Neural cell (in vitro differentiated cells): ENCODE measurements at regions not wholly inside any gene's neighbourhood (a gene's known extent, or its start where the extent isn't known, plus 50 kb on each side); places are given as distances from the start of the nearest gene placed in this dataset.

ENCODE experiments used
- H2AFZ ChIP-seq: fragments of 200-600, 300-800 bp; sonication (generic), shearing (Covaris generic); 2 replicates; pipeline ENCODE4 v1.6.0; 2014; ENCODE audit warnings: low read depth, mild to moderate bottlenecking, antibody characterized with exemption, low read length, moderate library complexity
- H3F3A ChIP-seq: fragments of 200-600 bp; shearing (Covaris generic); 2 replicates; pipeline ENCODE4 v1.6.1; 2016; ENCODE audit warnings: mild to moderate bottlenecking, moderate library complexity, mixed read lengths, antibody characterized with exemption, low read length; ENCODE audit not compliant: insufficient read depth, poor library complexity, severe bottlenecking
- H3K27ac ChIP-seq: fragments of 200-600, 300-800 bp; sonication (generic), shearing (Covaris generic); 2 replicates; pipeline ENCODE4 v1.5.1; 2014; ENCODE audit warnings: mild to moderate bottlenecking, low read length, moderate library complexity
- H3K27me3 ChIP-seq: fragments of 300-800, 200-600 bp; sonication (generic), shearing (Covaris generic); 2 replicates; pipeline ENCODE4 v1.6.0; 2014; ENCODE audit warnings: mild to moderate bottlenecking, low read depth, low read length, moderate library complexity; ENCODE audit not compliant: insufficient read depth
- H3K36me3 ChIP-seq: fragments of 300-800, 200-600 bp; sonication (generic), shearing (Covaris generic); 2 replicates; pipeline ENCODE4 v1.5.1; 2014; ENCODE audit warnings: mild to moderate bottlenecking, antibody characterized with exemption, low read length, moderate library complexity; ENCODE audit not compliant: insufficient read depth
- H3K4me2 ChIP-seq: fragments of 300-800, 200-600 bp; sonication (generic), shearing (Covaris generic); 2 replicates; pipeline ENCODE4 v1.6.0; 2014; ENCODE audit warnings: mild to moderate bottlenecking, low read length
- H3K4me3 ChIP-seq: fragments of 300-800, 200-600 bp; sonication (generic), shearing (Covaris generic); 2 replicates; pipeline ENCODE4 v1.5.1; 2014; ENCODE audit warnings: mild to moderate bottlenecking, low read length, moderate library complexity
- H3K79me2 ChIP-seq: fragments of 200-600 bp; shearing (Covaris generic); replicated peaks from 2 replicates; pipeline ENCODE4 v1.6.0; 2014; ENCODE audit warnings: mild to moderate bottlenecking, low read length, moderate library complexity; ENCODE audit not compliant: insufficient read depth
- H3K9ac ChIP-seq: fragments of 300-800, 200-600 bp; sonication (generic), shearing (Covaris generic); 2 replicates; pipeline ENCODE4 v1.6.1; 2016; ENCODE audit warnings: mild to moderate bottlenecking, low read length, mixed read lengths
- H3K9me2 ChIP-seq: fragments of 200-600 bp; shearing (Covaris generic); 2 replicates; pipeline ENCODE4 v1.6.1; 2016; ENCODE audit warnings: mild to moderate bottlenecking, low read length, mixed read lengths; ENCODE audit not compliant: insufficient read depth
- H3K9me3 ChIP-seq: fragments of 200-600, 300-800 bp; sonication (generic), shearing (Covaris generic); 2 replicates; pipeline ENCODE4 v1.6.1; 2016; ENCODE audit warnings: mild to moderate bottlenecking, mixed run types, low read length, moderate library complexity, mixed read lengths
- H4K20me1 ChIP-seq: fragments of 200-600 bp; shearing (Covaris generic); 2 replicates; pipeline ENCODE4 v1.6.1; 2016; ENCODE audit warnings: mild to moderate bottlenecking, mixed run types; ENCODE audit not compliant: insufficient read depth
- EP300 ChIP-seq: fragments of 450-650 bp; conservative IDR thresholded peaks from 2 replicates; pipeline ENCODE4 v1.6.1; 2014; ENCODE audit warnings: antibody characterized with exemption, mild to moderate bottlenecking, moderate library complexity; ENCODE audit not compliant: poor library complexity, severe bottlenecking
- EZH2 ChIP-seq: fragments of 200-600, 300-800 bp; shearing (Covaris generic), sonication (generic); IDR thresholded peaks from 2 replicates; pipeline ENCODE4 v1.6.1; 2014; ENCODE audit warnings: antibody characterized with exemption, low read length, borderline replicate concordance, mild to moderate bottlenecking; ENCODE audit not compliant: insufficient read depth, poor library complexity, severe bottlenecking
- MXI1 ChIP-seq: fragments of 450-650 bp; conservative IDR thresholded peaks from 2 replicates; pipeline ENCODE4 v1.6.1; 2014; ENCODE audit warnings: antibody characterized with exemption, mild to moderate bottlenecking; ENCODE audit not compliant: poor library complexity, severe bottlenecking
- POLR2AphosphoS5 ChIP-seq: IDR thresholded peaks from 2 replicates; pipeline ENCODE4 v1.6.1; 2012
- RAD21 ChIP-seq: fragments of 450-650 bp; conservative IDR thresholded peaks from 2 replicates; pipeline ENCODE4 v1.6.1; 2014; ENCODE audit warnings: antibody characterized with exemption, mild to moderate bottlenecking, moderate library complexity
- SMC3 ChIP-seq: fragments of 450-650 bp; conservative IDR thresholded peaks from 2 replicates; pipeline ENCODE4 v1.6.1; 2014; ENCODE audit warnings: antibody characterized with exemption, mild to moderate bottlenecking, moderate library complexity; ENCODE audit not compliant: poor library complexity
- TAF1 ChIP-seq: IDR thresholded peaks from 2 replicates; pipeline ENCODE4 v1.6.1; 2012; ENCODE audit warnings: low read depth
- TF ChIP-seq, protein P1 (sequence below): IDR thresholded peaks from 2 replicates; pipeline ENCODE4 v1.6.1; 2012; ENCODE audit warnings: borderline replicate concordance
- TF ChIP-seq, protein P2 (sequence below): fragments of 450-650 bp; IDR thresholded peaks from 2 replicates; pipeline ENCODE4 v1.5.1; 2014; ENCODE audit warnings: antibody characterized with exemption, mild to moderate bottlenecking, moderate library complexity; ENCODE audit not compliant: poor library complexity, severe bottlenecking

DNA sequence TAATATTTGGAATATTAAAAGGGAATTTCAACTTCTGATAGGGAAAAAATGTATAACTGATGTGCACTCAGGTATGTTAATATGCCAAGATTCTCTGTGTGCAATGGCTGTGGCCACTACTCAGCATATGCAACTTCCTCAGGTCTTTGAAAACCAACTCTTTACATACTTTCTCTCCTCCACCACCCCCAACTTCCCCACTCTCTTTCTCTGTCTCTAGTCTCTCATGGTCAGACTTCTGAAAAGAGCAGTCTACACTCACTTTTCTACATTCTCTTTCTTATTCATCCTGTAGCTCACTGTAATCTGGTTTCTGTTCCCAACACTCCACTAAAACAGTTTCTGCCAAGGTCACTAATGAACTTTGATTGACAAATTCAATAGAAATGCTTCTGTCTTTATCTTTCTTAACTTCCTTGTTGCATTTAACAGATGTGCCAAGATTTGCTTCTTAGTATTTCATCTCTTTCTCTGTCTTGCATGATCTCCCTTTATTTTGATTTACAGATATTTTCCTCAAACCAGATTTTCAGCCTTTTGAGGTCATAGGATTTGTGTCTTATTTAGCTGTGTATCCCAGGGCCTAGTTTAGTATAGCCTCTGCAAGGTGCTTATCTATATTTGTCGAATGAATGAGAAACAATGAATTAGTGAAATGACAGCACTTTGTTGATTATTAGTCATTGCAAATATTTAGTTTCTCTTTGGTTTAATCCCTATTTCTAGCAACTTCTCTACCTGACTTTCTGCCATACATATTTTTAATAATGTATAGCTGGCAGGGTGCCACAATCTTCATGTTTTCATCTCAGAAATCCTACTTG lies 168.9 kb downstream of the LMO4 start:
- H3K9ac ChIP-seq = no peak overlapping the region
- H3K36me3 ChIP-seq = no peaks in the 10 kb centered on the region

DNA sequence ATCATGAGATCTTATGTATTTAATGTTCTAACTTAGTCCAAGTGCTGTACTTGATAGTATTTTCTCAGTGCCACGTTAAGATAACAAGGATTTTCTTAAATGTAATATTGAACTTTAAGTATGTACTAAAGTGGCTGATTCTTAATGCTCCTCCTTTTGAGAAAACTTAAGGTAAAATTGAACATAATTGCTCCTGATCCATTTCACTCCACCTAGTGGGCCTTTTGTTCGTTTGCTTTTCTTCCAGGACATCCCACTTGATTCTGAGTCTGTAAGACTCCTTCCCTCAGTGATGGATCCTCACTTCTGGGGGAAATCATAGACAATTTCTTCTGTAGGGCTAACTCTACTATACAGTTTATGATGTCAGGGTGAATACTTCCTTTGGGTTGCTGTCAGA lies 173.1 kb downstream of the LMO4 start:
- TF ChIP-seq POLR2AphosphoS5 = no peak
- TF ChIP-seq EP300 = no peak
- TF ChIP-seq TAF1 = no peak
- TF ChIP-seq RAD21 = no peak
- no peak for TF ChIP-seq EZH2
- TF ChIP-seq SMC3 = no peak
- TF ChIP-seq, protein P1, sequence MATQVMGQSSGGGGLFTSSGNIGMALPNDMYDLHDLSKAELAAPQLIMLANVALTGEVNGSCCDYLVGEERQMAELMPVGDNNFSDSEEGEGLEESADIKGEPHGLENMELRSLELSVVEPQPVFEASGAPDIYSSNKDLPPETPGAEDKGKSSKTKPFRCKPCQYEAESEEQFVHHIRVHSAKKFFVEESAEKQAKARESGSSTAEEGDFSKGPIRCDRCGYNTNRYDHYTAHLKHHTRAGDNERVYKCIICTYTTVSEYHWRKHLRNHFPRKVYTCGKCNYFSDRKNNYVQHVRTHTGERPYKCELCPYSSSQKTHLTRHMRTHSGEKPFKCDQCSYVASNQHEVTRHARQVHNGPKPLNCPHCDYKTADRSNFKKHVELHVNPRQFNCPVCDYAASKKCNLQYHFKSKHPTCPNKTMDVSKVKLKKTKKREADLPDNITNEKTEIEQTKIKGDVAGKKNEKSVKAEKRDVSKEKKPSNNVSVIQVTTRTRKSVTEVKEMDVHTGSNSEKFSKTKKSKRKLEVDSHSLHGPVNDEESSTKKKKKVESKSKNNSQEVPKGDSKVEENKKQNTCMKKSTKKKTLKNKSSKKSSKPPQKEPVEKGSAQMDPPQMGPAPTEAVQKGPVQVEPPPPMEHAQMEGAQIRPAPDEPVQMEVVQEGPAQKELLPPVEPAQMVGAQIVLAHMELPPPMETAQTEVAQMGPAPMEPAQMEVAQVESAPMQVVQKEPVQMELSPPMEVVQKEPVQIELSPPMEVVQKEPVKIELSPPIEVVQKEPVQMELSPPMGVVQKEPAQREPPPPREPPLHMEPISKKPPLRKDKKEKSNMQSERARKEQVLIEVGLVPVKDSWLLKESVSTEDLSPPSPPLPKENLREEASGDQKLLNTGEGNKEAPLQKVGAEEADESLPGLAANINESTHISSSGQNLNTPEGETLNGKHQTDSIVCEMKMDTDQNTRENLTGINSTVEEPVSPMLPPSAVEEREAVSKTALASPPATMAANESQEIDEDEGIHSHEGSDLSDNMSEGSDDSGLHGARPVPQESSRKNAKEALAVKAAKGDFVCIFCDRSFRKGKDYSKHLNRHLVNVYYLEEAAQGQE = no peak
- no peaks in the 10 kb centered on the region for H3K27me3 ChIP-seq
- H3K27ac ChIP-seq = no peak overlapping the region
- H3K9me2 ChIP-seq = no peaks in the 10 kb centered on the region
- no peaks in the 10 kb centered on the region for H3F3A ChIP-seq
- H3K4me3 ChIP-seq = no peak overlapping the region
- H3K79me2 ChIP-seq = no peaks in the 10 kb centered on the region
- no peaks in the 10 kb centered on the region for H4K20me1 ChIP-seq
- H3K36me3 ChIP-seq = no peaks in the 10 kb centered on the region
- no peak overlapping the region for H3K9ac ChIP-seq
- H2AFZ ChIP-seq = no peak overlapping the region
- no peak overlapping the region for H3K4me2 ChIP-seq
- no peaks in the 10 kb centered on the region for H3K9me3 ChIP-seq

More for the DNA sequence above, 168.9 kb downstream of the LMO4 start:
- no peaks in the 10 kb centered on the region for H3K27me3 ChIP-seq
- no peaks in the 10 kb centered on the region for H4K20me1 ChIP-seq
- H3K4me2 ChIP-seq = no peak overlapping the region
- H3K4me3 ChIP-seq = no peak overlapping the region
- H3K79me2 ChIP-seq = no peaks in the 10 kb centered on the region
- H3F3A ChIP-seq = no peaks in the 10 kb centered on the region
- TF ChIP-seq SMC3 (no peak), MXI1 (no peak), RAD21 (no peak), EZH2 (no peak), TAF1 (no peak), EP300 (no peak), POLR2AphosphoS5 (no peak)
- TF ChIP-seq, protein P2, sequence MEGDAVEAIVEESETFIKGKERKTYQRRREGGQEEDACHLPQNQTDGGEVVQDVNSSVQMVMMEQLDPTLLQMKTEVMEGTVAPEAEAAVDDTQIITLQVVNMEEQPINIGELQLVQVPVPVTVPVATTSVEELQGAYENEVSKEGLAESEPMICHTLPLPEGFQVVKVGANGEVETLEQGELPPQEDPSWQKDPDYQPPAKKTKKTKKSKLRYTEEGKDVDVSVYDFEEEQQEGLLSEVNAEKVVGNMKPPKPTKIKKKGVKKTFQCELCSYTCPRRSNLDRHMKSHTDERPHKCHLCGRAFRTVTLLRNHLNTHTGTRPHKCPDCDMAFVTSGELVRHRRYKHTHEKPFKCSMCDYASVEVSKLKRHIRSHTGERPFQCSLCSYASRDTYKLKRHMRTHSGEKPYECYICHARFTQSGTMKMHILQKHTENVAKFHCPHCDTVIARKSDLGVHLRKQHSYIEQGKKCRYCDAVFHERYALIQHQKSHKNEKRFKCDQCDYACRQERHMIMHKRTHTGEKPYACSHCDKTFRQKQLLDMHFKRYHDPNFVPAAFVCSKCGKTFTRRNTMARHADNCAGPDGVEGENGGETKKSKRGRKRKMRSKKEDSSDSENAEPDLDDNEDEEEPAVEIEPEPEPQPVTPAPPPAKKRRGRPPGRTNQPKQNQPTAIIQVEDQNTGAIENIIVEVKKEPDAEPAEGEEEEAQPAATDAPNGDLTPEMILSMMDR = no peak
- TF ChIP-seq, protein P1 = no peak
- no peaks in the 10 kb centered on the region for H3K9me3 ChIP-seq
- H2AFZ ChIP-seq = no peak overlapping the region
- H3K9me2 ChIP-seq = no peaks in the 10 kb centered on the region
- no peak overlapping the region for H3K27ac ChIP-seq
